NAMALWA (cell line): ENCODE measurements at regions not wholly inside any gene's neighbourhood (a gene's known extent, or its start where the extent isn't known, plus 50 kb on each side); places are given as distances from the start of the nearest gene placed in this dataset.
A peak's percentile ranks its signal among the peaks of the same experiment; 100 is the strongest.
"Not testable (repeated sequence)": the region's sequence is repeated elsewhere in the genome, so short reads cannot be mapped to it uniquely, and the experiment has no call there.

Source experiments
- DNase-seq: peaks from one replicate; pipeline ENCODE4 v3.0.0-alpha.2; 2015; ENCODE audit warnings: low spot score

- peak; percentile 86 for DNase-seq
Observed at GRCh38 chr7:25069900-25070443, 55.1 kb downstream of the CYCS start.

GRCh38 chr7:25068502-25069213 is 56.4 kb downstream of the CYCS start:
- no peak for DNase-seq

- DNase-seq: no peak
Observed at GRCh38 chr7:25067726-25068501, 57.1 kb downstream of the CYCS start.

- DNase-seq: no peak
Observed at GRCh38 chr7:25066253-25066652, 58.8 kb downstream of the CYCS start.

- no peak for DNase-seq
Observed at GRCh38 chr7:25062380-25062779, 62.7 kb downstream of the CYCS start.

GRCh38 chr7:25060487-25061055 is 64.5 kb downstream of the CYCS start:
- no peak for DNase-seq

GRCh38 chr7:25059576-25059975 is 65.5 kb downstream of the CYCS start:
- DNase-seq: no peak

GRCh38 chr7:25056368-25056767 is 68.7 kb downstream of the CYCS start:
- DNase-seq: no peak

GRCh38 chr7:25055520-25056220 is 69.4 kb downstream of the CYCS start:
- DNase-seq: no peak

- no peak for DNase-seq
Observed at GRCh38 chr7:25054819-25055519, 70.1 kb downstream of the CYCS start.

- no peak for DNase-seq
Observed at GRCh38 chr7:25050223-25050622, 70.2 kb upstream of the OSBPL3 start.

GRCh38 chr7:25048444-25048834 is 68.5 kb upstream of the OSBPL3 start:
- no peak for DNase-seq

GRCh38 chr7:25047571-25048443 is 67.8 kb upstream of the OSBPL3 start:
- DNase-seq: not testable (repeated sequence)

- DNase-seq: peak; percentile 11
Observed at GRCh38 chr7:25037325-25037724, 57.3 kb upstream of the OSBPL3 start.

GRCh38 chr7:25035274-25035673 is 55.3 kb upstream of the OSBPL3 start:
- DNase-seq: no peak

GRCh38 chr7:25034136-25034535 is 54.2 kb upstream of the OSBPL3 start:
- no peak for DNase-seq

- no peak for DNase-seq
Observed at GRCh38 chr7:25032774-25033743, 53.1 kb upstream of the OSBPL3 start.

- no peak for DNase-seq
Observed at GRCh38 chr7:25031432-25031831, 51.5 kb upstream of the OSBPL3 start.

GRCh38 chr7:25031007-25031406 is 51.0 kb upstream of the OSBPL3 start:
- no peak for DNase-seq
